Ascending aorta (tissue), 2 donors: ENCODE measurements at regions not wholly inside any gene's neighbourhood (a gene's known extent, or its start where the extent isn't known, plus 50 kb on each side); places are given as distances from the start of the nearest gene placed in this dataset.

Source experiments
- DNase-seq, 2 donors: peaks; one replicate each; pipeline ENCODE4 v3.0.0-alpha.2; 2019; ENCODE audit warnings: low spot score in 2 of 2
- H3K27ac ChIP-seq, 2 donors: fragments of 200-600 bp; sonication (generic); one replicate each; pipeline ENCODE4 v1.5.1; 2016 to 2017; ENCODE audit warnings: mild to moderate bottlenecking in 1 of 2
- H3K27me3 ChIP-seq: fragments of 200-600 bp; sonication (generic); one replicate; pipeline ENCODE4 v1.5.1; 2017
- H3K36me3 ChIP-seq, 2 donors: fragments of 200-600 bp; sonication (generic); one replicate each; pipeline ENCODE4 v1.5.1; 2016
- H3K4me1 ChIP-seq, 2 donors: fragments of 200-600 bp; sonication (generic); one replicate each; pipeline ENCODE4 v1.5.1; 2016 to 2017; ENCODE audit warnings: mild to moderate bottlenecking in 1 of 2
- H3K4me3 ChIP-seq, 2 donors: fragments of 200-600 bp; sonication (generic); one replicate each; pipeline ENCODE4 v1.5.1; 2016 to 2017; ENCODE audit warnings: mild to moderate bottlenecking in 1 of 2
- H3K9me3 ChIP-seq, 2 donors: fragments of 200-600 bp; sonication (generic); one replicate each; pipeline ENCODE4 v1.5.1; 2016
- intact Hi-C: fragments of 100-400 bp; cut with DNase I; formaldehyde crosslinking; loops from one replicate; pipeline ENCODE4 v1.15.1; 2023
- TF ChIP-seq, protein P1 (sequence below), 3 experiments: fragments of 200-600 bp in 2 of 3; fragments of 450-650 bp in 1 of 3; sonication (generic) in 2 of 3; IDR thresholded peaks; one replicate each; pipeline ENCODE4 v1.5.1; 2016 to 2019; ENCODE audit warnings: antibody characterized with exemption in 3 of 3, mild to moderate bottlenecking in 1 of 3, moderate library complexity in 1 of 3

- H3K4me1 ChIP-seq: no peaks in the 10 kb centered on the region
- H3K27ac ChIP-seq: no peak overlapping the region
- TF ChIP-seq, protein P1, sequence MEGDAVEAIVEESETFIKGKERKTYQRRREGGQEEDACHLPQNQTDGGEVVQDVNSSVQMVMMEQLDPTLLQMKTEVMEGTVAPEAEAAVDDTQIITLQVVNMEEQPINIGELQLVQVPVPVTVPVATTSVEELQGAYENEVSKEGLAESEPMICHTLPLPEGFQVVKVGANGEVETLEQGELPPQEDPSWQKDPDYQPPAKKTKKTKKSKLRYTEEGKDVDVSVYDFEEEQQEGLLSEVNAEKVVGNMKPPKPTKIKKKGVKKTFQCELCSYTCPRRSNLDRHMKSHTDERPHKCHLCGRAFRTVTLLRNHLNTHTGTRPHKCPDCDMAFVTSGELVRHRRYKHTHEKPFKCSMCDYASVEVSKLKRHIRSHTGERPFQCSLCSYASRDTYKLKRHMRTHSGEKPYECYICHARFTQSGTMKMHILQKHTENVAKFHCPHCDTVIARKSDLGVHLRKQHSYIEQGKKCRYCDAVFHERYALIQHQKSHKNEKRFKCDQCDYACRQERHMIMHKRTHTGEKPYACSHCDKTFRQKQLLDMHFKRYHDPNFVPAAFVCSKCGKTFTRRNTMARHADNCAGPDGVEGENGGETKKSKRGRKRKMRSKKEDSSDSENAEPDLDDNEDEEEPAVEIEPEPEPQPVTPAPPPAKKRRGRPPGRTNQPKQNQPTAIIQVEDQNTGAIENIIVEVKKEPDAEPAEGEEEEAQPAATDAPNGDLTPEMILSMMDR (IDR thresholded peaks at IDR 0.05): no peak
- no peak overlapping the region for H3K4me3 ChIP-seq
- H3K27me3 ChIP-seq: no peaks in the 10 kb centered on the region
- DNase-seq: no peak
- H3K9me3 ChIP-seq: no peaks in the 10 kb centered on the region
- H3K36me3 ChIP-seq: no peaks in the 10 kb centered on the region
- intact Hi-C loops: no loop called here
Measured at GRCh38 chr6:6772751-6773150, 184.2 kb downstream of the LY86 start.

DNA sequence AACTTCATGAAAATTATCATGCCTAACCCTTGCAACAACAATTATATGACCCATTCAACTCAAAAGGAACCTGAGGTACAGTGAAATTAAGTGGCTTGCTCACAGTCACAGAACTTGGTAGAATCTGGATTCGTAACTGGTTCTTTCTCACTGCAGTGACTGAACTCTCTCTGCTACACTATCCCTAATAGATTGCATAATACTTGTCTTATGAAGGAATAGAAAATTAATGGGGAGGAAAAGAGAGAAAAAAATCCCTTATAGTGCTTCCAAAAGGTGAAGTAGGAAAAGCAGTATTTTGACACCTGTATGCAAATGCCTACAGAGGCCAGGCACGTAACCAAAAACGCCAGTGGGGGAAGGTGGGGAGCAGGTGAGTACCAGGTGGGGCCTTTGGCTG is 186.6 kb downstream of the LY86 start:
- TF ChIP-seq, protein P1 (IDR thresholded peaks at IDR 0.05): no peak
- H3K27ac ChIP-seq: no peak overlapping the region
- no peaks in the 10 kb centered on the region for H3K9me3 ChIP-seq
- no peak overlapping the region for H3K4me3 ChIP-seq
- intact Hi-C loops: no loop called here
- no peak for DNase-seq
- H3K27me3 ChIP-seq: no peaks in the 10 kb centered on the region
- H3K36me3 ChIP-seq: no peaks in the 10 kb centered on the region
- no peaks in the 10 kb centered on the region for H3K4me1 ChIP-seq

- Histone ChIP-seq H3K36me3 (no peaks in the 10 kb centered on the region), H3K4me1 (no peaks in the 10 kb centered on the region), H3K27me3 (no peaks in the 10 kb centered on the region), H3K27ac (no peak overlapping the region), H3K4me3 (no peak overlapping the region), H3K9me3 (no peaks in the 10 kb centered on the region)
- no peak for DNase-seq
- intact Hi-C loops: no loop called here
- TF ChIP-seq, protein P1 (IDR thresholded peaks at IDR 0.05): no peak
Measured at GRCh38 chr6:6780231-6780630, 191.7 kb downstream of the LY86 start.

DNA sequence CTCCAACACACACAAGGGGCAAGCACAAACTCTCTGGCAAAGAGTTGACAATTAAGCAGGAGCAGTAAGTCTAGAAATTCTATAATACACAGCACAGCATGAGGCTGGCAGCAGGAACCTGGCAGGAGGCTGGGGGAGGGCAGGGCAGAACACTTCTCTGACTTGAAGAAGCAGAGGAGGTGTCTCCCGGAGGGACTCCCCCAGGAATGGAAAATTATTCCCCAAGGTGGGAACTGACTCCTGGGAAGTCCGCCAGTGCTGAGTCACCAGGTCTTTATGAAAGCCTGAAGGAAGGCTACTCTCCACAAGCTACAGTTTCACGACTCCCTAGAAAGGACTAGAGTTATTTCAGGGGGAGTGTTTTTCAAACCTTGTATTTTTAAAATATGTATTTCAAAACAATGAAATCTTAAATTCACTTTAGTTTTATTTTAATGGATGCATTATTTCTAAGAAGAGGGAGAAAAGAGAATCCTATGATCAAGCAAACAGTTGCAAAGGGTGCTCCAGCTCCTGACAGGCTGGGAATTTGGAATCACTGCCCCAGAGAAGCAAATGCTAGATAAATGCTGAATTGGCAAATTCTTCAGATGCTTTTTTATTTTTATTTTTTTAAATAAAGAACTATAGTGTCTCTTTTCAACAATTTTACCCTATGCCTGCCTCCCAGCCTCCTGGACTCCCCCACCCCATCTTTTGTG is 192.8 kb downstream of the LY86 start:
- intact Hi-C loops: no loop called here
- Histone ChIP-seq H3K36me3 (no peaks in the 10 kb centered on the region), H3K9me3 (no peaks in the 10 kb centered on the region), H3K4me1 (no peaks in the 10 kb centered on the region), H3K4me3 (no peak overlapping the region), H3K27ac (no peak overlapping the region), H3K27me3 (no peaks in the 10 kb centered on the region)
- TF ChIP-seq, protein P1 (IDR thresholded peaks at IDR 0.05): no peak
- DNase-seq: no peak

- no peak overlapping the region for H3K4me3 ChIP-seq
- H3K27me3 ChIP-seq: no peaks in the 10 kb centered on the region
- no peaks in the 10 kb centered on the region for H3K4me1 ChIP-seq
- TF ChIP-seq, protein P1 (IDR thresholded peaks at IDR 0.05): no peak
- no peak overlapping the region for H3K27ac ChIP-seq
- intact Hi-C loops: no loop called here
- no peaks in the 10 kb centered on the region for H3K36me3 ChIP-seq
- no peaks in the 10 kb centered on the region for H3K9me3 ChIP-seq
- no peak for DNase-seq
Measured at GRCh38 chr6:6781873-6782227, 193.3 kb downstream of the LY86 start.

DNA sequence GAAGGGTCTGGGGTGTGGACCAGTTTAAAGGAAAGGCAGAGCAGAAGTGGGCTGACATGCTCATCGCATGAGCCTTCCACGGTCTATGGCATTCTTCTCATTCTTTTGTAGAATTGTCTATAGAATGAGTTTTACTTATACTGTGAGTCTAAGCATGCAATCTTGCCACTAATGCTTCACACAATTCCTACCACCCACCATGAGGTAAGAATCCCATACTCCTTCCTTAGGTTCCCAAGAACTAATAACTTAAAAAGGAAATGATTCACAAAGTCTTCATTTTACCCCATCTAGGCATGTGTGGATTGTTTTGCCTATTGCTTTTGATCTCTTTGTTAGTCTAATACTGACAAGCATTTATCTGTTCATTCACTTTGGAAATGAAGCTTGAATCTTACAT is 195.2 kb downstream of the LY86 start:
- no peaks in the 10 kb centered on the region for H3K4me1 ChIP-seq
- no peaks in the 10 kb centered on the region for H3K9me3 ChIP-seq
- TF ChIP-seq, protein P1 (IDR thresholded peaks at IDR 0.05): no peak
- H3K27ac ChIP-seq: no peak overlapping the region
- intact Hi-C loops: no loop called here
- H3K27me3 ChIP-seq: no peaks in the 10 kb centered on the region
- DNase-seq: no peak
- no peak overlapping the region for H3K4me3 ChIP-seq
- no peaks in the 10 kb centered on the region for H3K36me3 ChIP-seq
